CD4-positive, alpha-beta T cell treated with Interleukin-12 subunit alpha and Interleukin-12 subunit beta, for 1 hour (primary cell): ENCODE measurements at regions not wholly inside any gene's neighbourhood (a gene's known extent, or its start where the extent isn't known, plus 50 kb on each side); places are given as distances from the start of the nearest gene placed in this dataset.
"Not testable (repeated sequence)": the region's sequence is repeated elsewhere in the genome, so short reads cannot be mapped to it uniquely, and the experiment has no call there.

Source experiments
- DNase-seq: peaks from one replicate; pipeline ENCODE4 v3.0.0-alpha.2; 2020

GRCh38 chrX:20711366-20711765, 444.7 kb upstream of the RPS6KA3 start:
- DNase-seq = no peak

- no peak for DNase-seq
These were observed 426.4 kb upstream of the RPS6KA3 start for GRCh38 chrX:20693078-20693477.

- DNase-seq = no peak
These were observed 419.5 kb upstream of the RPS6KA3 start for GRCh38 chrX:20686256-20686655.

GRCh38 chrX:20685652-20686051, 418.9 kb upstream of the RPS6KA3 start:
- no peak for DNase-seq

GRCh38 chrX:20681683-20682082, 415.0 kb upstream of the RPS6KA3 start:
- DNase-seq = no peak

GRCh38 chrX:20680998-20681397, 414.3 kb upstream of the RPS6KA3 start:
- DNase-seq = no peak

- DNase-seq = no peak
These were observed 405.8 kb upstream of the RPS6KA3 start for GRCh38 chrX:20672476-20672875.

- DNase-seq = not testable (repeated sequence)
These were observed 405.0 kb upstream of the RPS6KA3 start for GRCh38 chrX:20671746-20672145.

GRCh38 chrX:20670611-20671010, 403.9 kb upstream of the RPS6KA3 start:
- no peak for DNase-seq

GRCh38 chrX:20668550-20668949, 401.8 kb upstream of the RPS6KA3 start:
- no peak for DNase-seq

GRCh38 chrX:20666331-20666730, 399.6 kb upstream of the RPS6KA3 start:
- no peak for DNase-seq

- no peak for DNase-seq
These were observed 398.8 kb upstream of the RPS6KA3 start for GRCh38 chrX:20665481-20665880.

- no peak for DNase-seq
These were observed 398.1 kb upstream of the RPS6KA3 start for GRCh38 chrX:20664774-20665173.

GRCh38 chrX:20664131-20664530, 397.4 kb upstream of the RPS6KA3 start:
- DNase-seq = no peak

- DNase-seq = no peak
These were observed 396.6 kb upstream of the RPS6KA3 start for GRCh38 chrX:20663336-20663735.

- no peak for DNase-seq
These were observed 390.0 kb upstream of the RPS6KA3 start for GRCh38 chrX:20656721-20657120.

- DNase-seq = no peak
These were observed 387.9 kb upstream of the RPS6KA3 start for GRCh38 chrX:20654596-20655106.

- no peak for DNase-seq
These were observed 386.4 kb upstream of the RPS6KA3 start for GRCh38 chrX:20653070-20653469.

- DNase-seq = no peak
These were observed 375.2 kb upstream of the RPS6KA3 start for GRCh38 chrX:20641954-20642353.

- no peak for DNase-seq
These were observed 372.4 kb upstream of the RPS6KA3 start for GRCh38 chrX:20639115-20639514.

- no peak for DNase-seq
These were observed 370.6 kb upstream of the RPS6KA3 start for GRCh38 chrX:20637351-20637750.

GRCh38 chrX:20633451-20633850, 366.7 kb upstream of the RPS6KA3 start:
- no peak for DNase-seq

- DNase-seq = no peak
These were observed 356.7 kb upstream of the RPS6KA3 start for GRCh38 chrX:20623448-20623847.

- DNase-seq = no peak
These were observed 353.6 kb upstream of the RPS6KA3 start for GRCh38 chrX:20620306-20620705.

- no peak for DNase-seq
These were observed 343.3 kb upstream of the RPS6KA3 start for GRCh38 chrX:20609916-20610415.

GRCh38 chrX:20606831-20607230, 340.1 kb upstream of the RPS6KA3 start:
- DNase-seq = no peak
